ENCODE measurements at regions not wholly inside any gene's neighbourhood (a gene's known extent, or its start where the extent isn't known, plus 50 kb on each side); places are given as distances from the start of the nearest gene placed in this dataset.

- H3K4me3 ChIP-seq: no peak overlapping the region
- H2AFZ ChIP-seq: no peak overlapping the region
- H3K27me3 ChIP-seq (ENCODE audit: insufficient read depth, low read depth): no peaks in the 10 kb centered on the region
- H3K36me3 ChIP-seq (ENCODE audit: low read depth): no peaks in the 10 kb centered on the region
- H3K4me1 ChIP-seq (replicated peaks; ENCODE audit: insufficient read depth): no peaks in the 10 kb centered on the region
- ChIA-PET POLR2A (ENCODE audit: unreplicated experiment) (no interaction called here), CTCF (no interaction called here)
- TF ChIP-seq CTCF (conservative IDR thresholded peaks at IDR 0.05) (no peak), EZH2 (IDR thresholded peaks at IDR 0.05; ENCODE audit: low read depth) (no peak)
- no peaks in the 10 kb centered on the region for H3K9me2 ChIP-seq (ENCODE audit: insufficient read depth)
- no peaks in the 10 kb centered on the region for H3K9me3 ChIP-seq (ENCODE audit: insufficient read depth, low read depth)
- no peak overlapping the region for H3K4me2 ChIP-seq
- intact Hi-C loops (cut with micrococcal nuclease; ENCODE audit: unreplicated experiment): no loop called here
- H3K27ac ChIP-seq: no peak overlapping the region
- BruUV-seq (replicated peaks): no TSS peak
- H3F3A ChIP-seq (ENCODE audit: insufficient read depth, low read depth): no peaks in the 10 kb centered on the region
- no peaks in the 10 kb centered on the region for H4K20me1 ChIP-seq (ENCODE audit: insufficient read depth)
- DNase-seq: peak in 1 of 2 experiments; percentile 35
- H3K79me2 ChIP-seq (ENCODE audit: low read depth): no peaks in the 10 kb centered on the region
Measured at GRCh38 chrX:82335772-82336171, 1133.9 kb downstream of the SH3BGRL start.

- Histone ChIP-seq H3K4me3 (no peak overlapping the region), H3K4me1 (replicated peaks; ENCODE audit: insufficient read depth) (no peaks in the 10 kb centered on the region), H3K27me3 (ENCODE audit: insufficient read depth, low read depth) (no peaks in the 10 kb centered on the region), H4K20me1 (ENCODE audit: insufficient read depth) (no peaks in the 10 kb centered on the region), H3K27ac (no peak overlapping the region), H3K4me2 (no peak overlapping the region), H3K9me3 (ENCODE audit: insufficient read depth, low read depth) (no peaks in the 10 kb centered on the region), H3K79me2 (ENCODE audit: low read depth) (no peaks in the 10 kb centered on the region), H2AFZ (no peak overlapping the region), H3K36me3 (ENCODE audit: low read depth) (no peaks in the 10 kb centered on the region), H3K9me2 (ENCODE audit: insufficient read depth) (no peaks in the 10 kb centered on the region), H3F3A (ENCODE audit: insufficient read depth, low read depth) (no peaks in the 10 kb centered on the region)
- ChIA-PET CTCF (no interaction called here), POLR2A (ENCODE audit: unreplicated experiment) (no interaction called here)
- no peak for DNase-seq
- intact Hi-C loops (cut with micrococcal nuclease; ENCODE audit: unreplicated experiment): no loop called here
- TF ChIP-seq EZH2 (IDR thresholded peaks at IDR 0.05; ENCODE audit: low read depth): no peak
- TF ChIP-seq CTCF (conservative IDR thresholded peaks at IDR 0.05): no peak
- BruUV-seq (replicated peaks): no TSS peak
Measured at GRCh38 chrX:82342531-82342930, 1140.6 kb downstream of the SH3BGRL start.

- H3F3A ChIP-seq (ENCODE audit: insufficient read depth, low read depth): no peaks in the 10 kb centered on the region
- no peaks in the 10 kb centered on the region for H3K27me3 ChIP-seq (ENCODE audit: insufficient read depth, low read depth)
- no TSS peak for BruUV-seq (replicated peaks)
- no peak overlapping the region for H3K27ac ChIP-seq
- CTCF ChIA-PET: no interaction called here
- no peaks in the 10 kb centered on the region for H3K79me2 ChIP-seq (ENCODE audit: low read depth)
- POLR2A ChIA-PET (ENCODE audit: unreplicated experiment): no interaction called here
- TF ChIP-seq EZH2 (IDR thresholded peaks at IDR 0.05; ENCODE audit: low read depth) (no peak), CTCF (conservative IDR thresholded peaks at IDR 0.05) (no peak)
- H3K36me3 ChIP-seq (ENCODE audit: low read depth): no peaks in the 10 kb centered on the region
- intact Hi-C loops (cut with micrococcal nuclease; ENCODE audit: unreplicated experiment): no loop called here
- no peak overlapping the region for H2AFZ ChIP-seq
- no peak for DNase-seq
- H3K4me2 ChIP-seq: no peak overlapping the region
- no peaks in the 10 kb centered on the region for H3K4me1 ChIP-seq (replicated peaks; ENCODE audit: insufficient read depth)
- no peak overlapping the region for H3K4me3 ChIP-seq
- H3K9me2 ChIP-seq (ENCODE audit: insufficient read depth): no peaks in the 10 kb centered on the region
- no peaks in the 10 kb centered on the region for H3K9me3 ChIP-seq (ENCODE audit: insufficient read depth, low read depth)
- H4K20me1 ChIP-seq (ENCODE audit: insufficient read depth): no peaks in the 10 kb centered on the region
Measured at GRCh38 chrX:82362550-82362949, 1145.5 kb upstream of the POU3F4 start.

All from PC-9 (cell line).